HCT116 (cell line): ENCODE measurements at regions not wholly inside any gene's neighbourhood (a gene's known extent, or its start where the extent isn't known, plus 50 kb on each side); places are given as distances from the start of the nearest gene placed in this dataset.
"Not testable (repeated sequence)": the region's sequence is repeated elsewhere in the genome, so short reads cannot be mapped to it uniquely, and the experiment has no call there.

Experiments used
- ATAC-seq: fragments of 200-7000 bp; cut with Tn5 transposase; 2 replicates; pipeline ENCODE4 v1.9.1; 2020; ENCODE audit warnings: mild to moderate bottlenecking, moderate library complexity
- BruUV-seq: library from RNA; stranded (reverse); fragments of 400-500 nt; replicated peaks from 2 replicates; lab custom pipeline; 2021; lab: Mats Ljungman, UMichigan
- CTCF ChIA-PET: fragments of 300-600 bp; sonication (Branson Sonifier 250); formaldehyde crosslinking; loops from one replicate; lab custom pipeline; 2021; ENCODE audit warnings: antibody characterized with exemption; lab: Charles Lee
- POLR2A ChIA-PET: fragments of 300-600, 350-600 bp; sonication (Branson Sonifier 250); formaldehyde crosslinking; loops from one replicate; lab custom pipeline; 2021; ENCODE audit warnings: antibody characterized with exemption; lab: Charles Lee
- RAD21 ChIA-PET, 2 experiments: fragments of 300-600 bp; sonication (Branson Sonifier 250); formaldehyde crosslinking; loops; one replicate each; lab custom pipeline; 2023; ENCODE audit warnings: low total read pairs in 2 of 2; ENCODE audit not compliant: uncharacterized antibody in 2 of 2, unreplicated experiment in 2 of 2, low non-redundant PET in 1 of 2; lab: Charles Lee
- DNase-seq: peaks from one replicate; pipeline ENCODE4 v3.0.0-alpha.2; 2010; ENCODE audit warnings: low read depth, low spot score
- H2AFZ ChIP-seq: fragments of 200-600 bp; shearing (Covaris generic), sonication (generic); 2 replicates; pipeline ENCODE4 v1.6.1; 2017; ENCODE audit warnings: low read depth, mixed run types, mixed read lengths, antibody characterized with exemption, low read length; ENCODE audit not compliant: poor library complexity, severe bottlenecking
- H3K27ac ChIP-seq: 2 replicates; pipeline ENCODE4 v1.5.1; 2012; ENCODE audit warnings: low read depth, low read length
- H3K27me3 ChIP-seq: fragments of 200-600 bp; sonication (generic); 2 replicates; pipeline ENCODE4 v1.6.1; 2016; ENCODE audit warnings: mixed run types, low read length, mixed read lengths; ENCODE audit not compliant: insufficient read depth
- H3K36me3 ChIP-seq, 2 experiments: fragments of 200-500 bp in 1 of 2; fragments of 200-600 bp in 1 of 2; sonication (Bioruptor generic) in 1 of 2; sonication (generic) in 1 of 2; 2 replicates each; pipeline versions ENCODE4 v1.5.1 to v1.6.1; 2014 to 2016; ENCODE audit warnings: low read length in 2 of 2, inconsistent platforms in 1 of 2, mixed read lengths in 1 of 2, mixed run types in 1 of 2; ENCODE audit not compliant: insufficient read depth in 2 of 2, control insufficient read depth in 1 of 2
- H3K4me1 ChIP-seq, 2 experiments: fragments of 200-600 bp in 1 of 2; sonication (generic) in 1 of 2; 2 replicates each; pipeline versions ENCODE4 v1.5.1 to v1.6.1; 2012 to 2017; ENCODE audit warnings: low read length in 2 of 2, inconsistent platforms in 1 of 2, mild to moderate bottlenecking in 1 of 2, mixed read lengths in 1 of 2, mixed run types in 1 of 2, moderate library complexity in 1 of 2; ENCODE audit not compliant: insufficient read depth in 2 of 2, control insufficient read depth in 1 of 2
- H3K4me2 ChIP-seq: fragments of 200-600 bp; sonication (generic); 2 replicates; pipeline ENCODE4 v1.6.1; 2017; ENCODE audit warnings: mixed run types, low read length, mixed read lengths
- H3K4me3 ChIP-seq, 2 experiments: fragments of 200-600 bp in 1 of 2; sonication (generic) in 1 of 2; replicated peaks in 1 of 2; 2 replicates each; pipeline ENCODE4 v1.5.1; 2011 to 2016; ENCODE audit warnings: low read length in 2 of 2, control low read depth in 1 of 2, low read depth in 1 of 2, mild to moderate bottlenecking in 1 of 2, mixed read lengths in 1 of 2, mixed run types in 1 of 2
- H3K79me2 ChIP-seq: fragments of 200-600 bp; sonication (generic); 2 replicates; pipeline ENCODE4 v1.6.1; 2017; ENCODE audit warnings: mild to moderate bottlenecking, mixed run types, low read length, moderate library complexity, mixed read lengths; ENCODE audit not compliant: insufficient read depth
- H3K9ac ChIP-seq: fragments of 200-600 bp; sonication (generic); 2 replicates; pipeline ENCODE4 v1.6.1; 2016; ENCODE audit warnings: low read length, mixed read lengths
- H3K9me2 ChIP-seq: fragments of 200-600 bp; sonication (generic), shearing (Covaris generic); 2 replicates; pipeline ENCODE4 v1.6.1; 2017; ENCODE audit warnings: mixed run types, mild to moderate bottlenecking, moderate library complexity; ENCODE audit not compliant: insufficient read depth
- H3K9me3 ChIP-seq, 2 experiments: fragments of 200-500 bp in 1 of 2; fragments of 200-600 bp in 1 of 2; sonication (Bioruptor generic) in 1 of 2; sonication (generic) in 1 of 2; 2 replicates each; pipeline ENCODE4 v1.6.1; 2014 to 2017; ENCODE audit warnings: low read length in 2 of 2, mixed read lengths in 2 of 2, inconsistent platforms in 1 of 2, low read depth in 1 of 2, mild to moderate bottlenecking in 1 of 2, mixed run types in 1 of 2, moderate library complexity in 1 of 2; ENCODE audit not compliant: control insufficient read depth in 1 of 2, insufficient read depth in 1 of 2
- H4K20me1 ChIP-seq: fragments of 200-600 bp; sonication (generic), shearing (Covaris generic); 2 replicates; pipeline ENCODE4 v1.6.1; 2017; ENCODE audit warnings: mixed run types, mild to moderate bottlenecking, moderate library complexity; ENCODE audit not compliant: insufficient read depth
- CEBPB ChIP-seq: IDR thresholded peaks from 2 replicates; pipeline ENCODE4 v1.6.1; 2012; ENCODE audit warnings: low read depth
- ELF1 ChIP-seq: IDR thresholded peaks from 2 replicates; pipeline ENCODE4 v1.6.1; 2012; ENCODE audit warnings: low read depth, borderline replicate concordance
- EZH2phosphoT487 ChIP-seq: fragments of 200-600 bp; IDR thresholded peaks from 2 replicates; pipeline ENCODE4 v1.6.1; 2018; ENCODE audit warnings: antibody characterized with exemption, borderline replicate concordance
- SRF ChIP-seq: IDR thresholded peaks from 2 replicates; pipeline ENCODE4 v1.6.1; 2012; ENCODE audit warnings: low read depth
- YY1 ChIP-seq: IDR thresholded peaks from 2 replicates; pipeline ENCODE4 v1.6.1; 2011; ENCODE audit warnings: low read length, low read depth, moderate library complexity, mild to moderate bottlenecking; ENCODE audit not compliant: insufficient replicate concordance; ENCODE audit errors: extremely low read depth
- ZFX ChIP-seq: fragments of 450-650 bp; IDR thresholded peaks from 2 replicates; pipeline ENCODE4 v1.6.1; 2017
- intact Hi-C: fragments of 100-400 bp; cut with micrococcal nuclease; formaldehyde crosslinking; loops from 2 replicates; pipeline ENCODE4 v1.10.0; 2022
- TF ChIP-seq, protein P1 (sequence below): IDR thresholded peaks from 2 replicates; pipeline ENCODE4 v1.6.1; 2011; ENCODE audit warnings: mild to moderate bottlenecking, low read length, moderate library complexity; ENCODE audit not compliant: insufficient replicate concordance; ENCODE audit errors: extremely low read depth
- TF ChIP-seq, protein P2 (sequence below): IDR thresholded peaks from 2 replicates; pipeline ENCODE4 v1.6.1; 2012; ENCODE audit warnings: low read depth
- TF ChIP-seq, protein P3 (sequence below): IDR thresholded peaks from 2 replicates; pipeline ENCODE4 v1.6.1; 2012

DNA sequence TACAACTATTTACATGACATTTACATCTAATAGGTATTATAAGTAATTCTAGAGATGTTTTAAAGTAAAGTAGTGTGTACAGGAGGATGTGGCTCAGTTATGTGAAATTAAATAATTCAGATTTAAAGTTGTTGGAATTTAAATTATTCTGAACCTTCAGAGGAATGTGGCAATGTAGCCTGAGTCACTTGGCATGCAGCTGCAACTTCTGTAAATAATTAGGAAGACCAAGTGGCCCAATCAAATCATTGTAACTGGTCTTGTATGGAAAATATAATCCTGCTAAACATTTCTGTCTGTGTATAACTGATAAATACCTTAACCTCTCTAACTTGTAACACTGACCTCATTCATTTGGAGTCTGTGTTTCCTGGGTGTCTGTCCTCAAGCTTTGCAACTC lies 828.9 kb downstream of the GLUD2 start:
- RAD21 ChIA-PET, result no interaction called here
- TF ChIP-seq EZH2phosphoT487 (no peak), CEBPB (no peak), ELF1 (no peak), YY1 (no peak), ZFX (no peak), SRF (no peak)
- TF ChIP-seq, protein P1, sequence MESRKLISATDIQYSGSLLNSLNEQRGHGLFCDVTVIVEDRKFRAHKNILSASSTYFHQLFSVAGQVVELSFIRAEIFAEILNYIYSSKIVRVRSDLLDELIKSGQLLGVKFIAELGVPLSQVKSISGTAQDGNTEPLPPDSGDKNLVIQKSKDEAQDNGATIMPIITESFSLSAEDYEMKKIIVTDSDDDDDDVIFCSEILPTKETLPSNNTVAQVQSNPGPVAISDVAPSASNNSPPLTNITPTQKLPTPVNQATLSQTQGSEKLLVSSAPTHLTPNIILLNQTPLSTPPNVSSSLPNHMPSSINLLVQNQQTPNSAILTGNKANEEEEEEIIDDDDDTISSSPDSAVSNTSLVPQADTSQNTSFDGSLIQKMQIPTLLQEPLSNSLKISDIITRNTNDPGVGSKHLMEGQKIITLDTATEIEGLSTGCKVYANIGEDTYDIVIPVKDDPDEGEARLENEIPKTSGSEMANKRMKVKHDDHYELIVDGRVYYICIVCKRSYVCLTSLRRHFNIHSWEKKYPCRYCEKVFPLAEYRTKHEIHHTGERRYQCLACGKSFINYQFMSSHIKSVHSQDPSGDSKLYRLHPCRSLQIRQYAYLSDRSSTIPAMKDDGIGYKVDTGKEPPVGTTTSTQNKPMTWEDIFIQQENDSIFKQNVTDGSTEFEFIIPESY, result no peak
- TF ChIP-seq, protein P2, sequence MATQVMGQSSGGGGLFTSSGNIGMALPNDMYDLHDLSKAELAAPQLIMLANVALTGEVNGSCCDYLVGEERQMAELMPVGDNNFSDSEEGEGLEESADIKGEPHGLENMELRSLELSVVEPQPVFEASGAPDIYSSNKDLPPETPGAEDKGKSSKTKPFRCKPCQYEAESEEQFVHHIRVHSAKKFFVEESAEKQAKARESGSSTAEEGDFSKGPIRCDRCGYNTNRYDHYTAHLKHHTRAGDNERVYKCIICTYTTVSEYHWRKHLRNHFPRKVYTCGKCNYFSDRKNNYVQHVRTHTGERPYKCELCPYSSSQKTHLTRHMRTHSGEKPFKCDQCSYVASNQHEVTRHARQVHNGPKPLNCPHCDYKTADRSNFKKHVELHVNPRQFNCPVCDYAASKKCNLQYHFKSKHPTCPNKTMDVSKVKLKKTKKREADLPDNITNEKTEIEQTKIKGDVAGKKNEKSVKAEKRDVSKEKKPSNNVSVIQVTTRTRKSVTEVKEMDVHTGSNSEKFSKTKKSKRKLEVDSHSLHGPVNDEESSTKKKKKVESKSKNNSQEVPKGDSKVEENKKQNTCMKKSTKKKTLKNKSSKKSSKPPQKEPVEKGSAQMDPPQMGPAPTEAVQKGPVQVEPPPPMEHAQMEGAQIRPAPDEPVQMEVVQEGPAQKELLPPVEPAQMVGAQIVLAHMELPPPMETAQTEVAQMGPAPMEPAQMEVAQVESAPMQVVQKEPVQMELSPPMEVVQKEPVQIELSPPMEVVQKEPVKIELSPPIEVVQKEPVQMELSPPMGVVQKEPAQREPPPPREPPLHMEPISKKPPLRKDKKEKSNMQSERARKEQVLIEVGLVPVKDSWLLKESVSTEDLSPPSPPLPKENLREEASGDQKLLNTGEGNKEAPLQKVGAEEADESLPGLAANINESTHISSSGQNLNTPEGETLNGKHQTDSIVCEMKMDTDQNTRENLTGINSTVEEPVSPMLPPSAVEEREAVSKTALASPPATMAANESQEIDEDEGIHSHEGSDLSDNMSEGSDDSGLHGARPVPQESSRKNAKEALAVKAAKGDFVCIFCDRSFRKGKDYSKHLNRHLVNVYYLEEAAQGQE, result no peak
- TF ChIP-seq, protein P3, sequence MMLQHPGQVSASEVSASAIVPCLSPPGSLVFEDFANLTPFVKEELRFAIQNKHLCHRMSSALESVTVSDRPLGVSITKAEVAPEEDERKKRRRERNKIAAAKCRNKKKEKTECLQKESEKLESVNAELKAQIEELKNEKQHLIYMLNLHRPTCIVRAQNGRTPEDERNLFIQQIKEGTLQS, result no peak
- TF ChIP-seq, all 23 proteins: peak for 0
- no peak overlapping the region for H3K4me2 ChIP-seq
- ChIA-PET CTCF (no interaction called here), POLR2A (no interaction called here)
- H3K27ac ChIP-seq, result no peak overlapping the region
- no peaks in the 10 kb centered on the region for H3K79me2 ChIP-seq
- no peak overlapping the region for H3K9ac ChIP-seq
- intact Hi-C loops, result no loop called here
- no peak for ATAC-seq
- no peaks in the 10 kb centered on the region for H3K9me3 ChIP-seq
- no peaks in the 10 kb centered on the region for H3K9me2 ChIP-seq
- H3K36me3 ChIP-seq, result no peaks in the 10 kb centered on the region
- no peaks in the 10 kb centered on the region for H3K4me1 ChIP-seq
- H3K4me3 ChIP-seq, result no peak overlapping the region
- no peaks in the 10 kb centered on the region for H4K20me1 ChIP-seq
- no peak overlapping the region for H2AFZ ChIP-seq
- BruUV-seq, result no TSS peak
- no peak for DNase-seq
- H3K27me3 ChIP-seq, result no peaks in the 10 kb centered on the region

- H3K4me1 ChIP-seq, BruUV-seq, H3K27me3 ChIP-seq, RAD21 ChIA-PET, H3K4me3 ChIP-seq, H2AFZ ChIP-seq, ATAC-seq, POLR2A ChIA-PET, H4K20me1 ChIP-seq, H3K27ac ChIP-seq, H3K9me2 ChIP-seq, H3K9me3 ChIP-seq, H3K79me2 ChIP-seq, intact Hi-C loops, H3K9ac ChIP-seq, CTCF ChIA-PET, H3K36me3 ChIP-seq, H3K4me2 ChIP-seq, DNase-seq: not testable (repeated sequence)
These were observed 829.9 kb downstream of the GLUD2 start for GRCh38 chrX:121877337-121877736.
